ENCODE measurements at regions not wholly inside any gene's neighbourhood (a gene's known extent, or its start where the extent isn't known, plus 50 kb on each side); places are given as distances from the start of the nearest gene placed in this dataset.

DNA sequence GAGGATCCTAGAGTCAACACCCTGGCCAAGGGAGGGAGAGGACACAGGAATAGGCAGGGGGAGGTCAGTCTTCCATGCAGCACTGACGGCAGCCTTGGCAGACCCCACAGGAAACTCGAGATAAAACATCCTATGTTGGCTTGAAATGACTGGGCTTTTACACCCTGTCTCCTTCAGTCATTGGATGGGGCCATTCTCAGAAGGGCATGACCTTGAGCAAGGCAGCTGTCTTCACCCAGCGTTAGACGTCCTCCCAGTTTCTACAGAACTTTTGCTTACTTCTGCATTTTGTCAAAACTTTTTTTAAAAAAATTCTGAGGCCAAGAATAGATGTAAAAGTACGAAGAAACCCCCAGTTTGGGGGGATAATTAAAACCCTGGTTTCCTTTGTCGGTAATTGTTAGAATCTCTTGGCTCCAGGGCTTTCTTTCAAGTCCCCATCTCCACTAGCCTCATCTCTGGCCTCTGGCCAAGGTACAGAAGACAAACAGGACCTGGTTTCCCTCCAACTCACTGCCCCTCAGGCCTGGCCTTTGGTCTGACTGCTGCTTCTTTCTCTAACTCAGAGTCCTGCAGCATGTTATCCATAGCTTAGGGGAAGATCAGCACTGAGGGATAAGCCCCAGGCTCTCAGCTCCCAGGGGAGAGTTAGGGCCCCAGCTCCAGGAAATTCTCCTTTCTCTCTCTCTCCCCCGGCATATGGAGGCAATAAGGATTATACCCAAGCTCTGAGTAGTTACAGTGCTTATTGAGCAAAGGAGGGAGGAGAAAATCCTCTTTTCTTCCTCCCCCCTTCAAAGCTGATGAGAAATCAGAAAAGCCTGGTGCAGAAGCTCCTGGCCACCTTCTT, 51.6 kb upstream of the KCND3 start:
- no peak overlapping the region for H3K27ac Mint-ChIP-seq
- H3K27me3 Mint-ChIP-seq: peaks cover 25% of the 10 kb centered on the region
- Histone ChIP-seq H3K4me2 (replicated peaks; ENCODE audit: low read depth, low read length, poor library complexity, severe bottlenecking) (no peak overlapping the region), H2AFZ (ENCODE audit: insufficient read depth, low read depth, low read length, poor library complexity, severe bottlenecking) (no peak overlapping the region), H3K36me3 (replicated peaks in 1 of 2; ENCODE audit: control extremely low read depth in 1 of 2, control insufficient read depth in 1 of 2, extremely low read depth in 1 of 2, insufficient read depth in 2 of 2, low read length in 1 of 2) (no peaks in the 10 kb centered on the region), H4K20me1 (ENCODE audit: control insufficient read depth, insufficient read depth, low read length, poor library complexity, severe bottlenecking) (no peaks in the 10 kb centered on the region), H3K9me3 (ENCODE audit: control extremely low read depth in 1 of 3, control insufficient read depth in 2 of 3, insufficient read depth in 1 of 3, low read length in 2 of 3) (peaks cover 0 to 4% (median 0%) of the 10 kb centered on the region in 3 donors), H3K4me1 (ENCODE audit: control insufficient read depth in 2 of 2, insufficient read depth in 2 of 2, low read length in 2 of 2) (no peaks in the 10 kb centered on the region), H3K9ac (ENCODE audit: low read length) (no peak overlapping the region), H3K27ac (ENCODE audit: low read length in 2 of 2) (no peak overlapping the region), H3K4me3 (ENCODE audit: control extremely low read depth in 1 of 5, extremely low read depth in 1 of 5, insufficient read depth in 1 of 5, low read depth in 2 of 5, low read length in 4 of 5) (no peak overlapping the region), H3K27me3 (replicated peaks in 1 of 4; ENCODE audit: control extremely low read depth in 1 of 4, control insufficient read depth in 3 of 4, insufficient read depth in 4 of 4, low read length in 3 of 4) (peaks cover 0 to 8% (median 0%) of the 10 kb centered on the region in 4 experiments), H3K79me2 (ENCODE audit: control insufficient read depth, insufficient read depth, low read length) (no peaks in the 10 kb centered on the region)
- POLR2A ChIA-PET: no interaction called here
- no peak for DNase-seq
- no peaks in the 10 kb centered on the region for H3K4me1 Mint-ChIP-seq
- H3K4me3 Mint-ChIP-seq: no peak overlapping the region
- 36% methylated on average over 3 of the region's 7 CpGs for WGBS (ENCODE audit: insufficient coverage)
- ATAC-seq (ENCODE audit: low read depth): no peak
- H3K9me3 Mint-ChIP-seq (ENCODE audit: insufficient read depth): no peaks in the 10 kb centered on the region
- intact Hi-C loops (cut with micrococcal nuclease): no loop called here
- TF ChIP-seq EZH2 (IDR thresholded peaks at IDR 0.05; ENCODE audit: borderline replicate concordance, insufficient read depth, low read depth, low read length, poor library complexity, severe bottlenecking): no peak
- no peak for TF ChIP-seq CTCF (IDR thresholded peaks at IDR 0.05)
- CTCF ChIA-PET: no interaction called here

- Histone ChIP-seq H3K27me3 (replicated peaks in 1 of 4; ENCODE audit: control extremely low read depth in 1 of 4, control insufficient read depth in 3 of 4, insufficient read depth in 4 of 4, low read length in 3 of 4) (peaks cover 0 to 16% (median 2%) of the 10 kb centered on the region in 4 experiments), H4K20me1 (ENCODE audit: control insufficient read depth, insufficient read depth, low read length, poor library complexity, severe bottlenecking) (no peaks in the 10 kb centered on the region), H3K4me3 (ENCODE audit: control extremely low read depth in 1 of 5, extremely low read depth in 1 of 5, insufficient read depth in 1 of 5, low read depth in 2 of 5, low read length in 4 of 5) (no peak overlapping the region), H3K36me3 (replicated peaks in 1 of 2; ENCODE audit: control extremely low read depth in 1 of 2, control insufficient read depth in 1 of 2, extremely low read depth in 1 of 2, insufficient read depth in 2 of 2, low read length in 1 of 2) (no peaks in the 10 kb centered on the region), H3K4me1 (ENCODE audit: control insufficient read depth in 2 of 2, insufficient read depth in 2 of 2, low read length in 2 of 2) (no peaks in the 10 kb centered on the region), H3K27ac (ENCODE audit: low read length in 2 of 2) (no peak overlapping the region), H3K9me3 (ENCODE audit: control extremely low read depth in 1 of 3, control insufficient read depth in 2 of 3, insufficient read depth in 1 of 3, low read length in 2 of 3) (peaks cover 0 to 4% (median 0%) of the 10 kb centered on the region in 3 donors), H2AFZ (ENCODE audit: insufficient read depth, low read depth, low read length, poor library complexity, severe bottlenecking) (no peak overlapping the region), H3K4me2 (replicated peaks; ENCODE audit: low read depth, low read length, poor library complexity, severe bottlenecking) (no peak overlapping the region), H3K9ac (ENCODE audit: low read length) (no peak overlapping the region), H3K79me2 (ENCODE audit: control insufficient read depth, insufficient read depth, low read length) (no peaks in the 10 kb centered on the region)
- ATAC-seq (ENCODE audit: low read depth) (no peak), DNase-seq (no peak)
- ChIA-PET POLR2A (no interaction called here), CTCF (no interaction called here)
- Mint-ChIP-seq H3K4me3 (no peak overlapping the region), H3K9me3 (ENCODE audit: insufficient read depth) (no peaks in the 10 kb centered on the region), H3K27ac (no peak overlapping the region), H3K4me1 (no peaks in the 10 kb centered on the region), H3K27me3 (peaks cover 34% of the 10 kb centered on the region)
- intact Hi-C loops (cut with micrococcal nuclease): no loop called here
- no peak for TF ChIP-seq CTCF (IDR thresholded peaks at IDR 0.05)
- TF ChIP-seq EZH2 (IDR thresholded peaks at IDR 0.05; ENCODE audit: borderline replicate concordance, insufficient read depth, low read depth, low read length, poor library complexity, severe bottlenecking): no peak
Measured at GRCh38 chr1:112043901-112044300, 54.4 kb upstream of the KCND3 start.
